NCI-H2081 (cell line): ENCODE measurements at regions not wholly inside any gene's neighbourhood (a gene's known extent, or its start where the extent isn't known, plus 50 kb on each side); places are given as distances from the start of the nearest gene placed in this dataset.

Experiments used
- DNase-seq, 2 experiments: peaks; one replicate each; lab custom pipeline; 2025; lab: John Stamatoyannopoulos, UW

DNA sequence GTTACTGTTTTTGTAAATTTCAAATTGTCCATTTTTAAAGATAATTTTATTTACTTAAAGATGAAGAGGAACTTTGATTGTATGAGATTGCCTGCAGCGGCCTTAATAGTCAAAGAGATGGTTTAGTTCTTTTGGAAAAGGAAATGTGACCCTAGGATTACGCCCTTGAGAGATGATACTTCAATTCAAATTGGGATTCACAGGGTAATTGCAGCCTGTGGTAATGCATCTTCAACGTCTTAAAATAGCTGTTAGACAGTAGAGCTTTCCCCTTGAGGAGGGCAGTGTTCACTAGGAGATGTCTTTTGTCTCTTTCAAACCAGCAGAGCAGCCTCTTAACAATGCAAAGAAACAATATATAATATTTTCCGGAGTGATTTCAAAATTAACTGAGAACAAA lies 127.1 kb downstream of the TAF11L14 start:
- peak in 1 of 2 experiments; percentile 33 for DNase-seq

DNA sequence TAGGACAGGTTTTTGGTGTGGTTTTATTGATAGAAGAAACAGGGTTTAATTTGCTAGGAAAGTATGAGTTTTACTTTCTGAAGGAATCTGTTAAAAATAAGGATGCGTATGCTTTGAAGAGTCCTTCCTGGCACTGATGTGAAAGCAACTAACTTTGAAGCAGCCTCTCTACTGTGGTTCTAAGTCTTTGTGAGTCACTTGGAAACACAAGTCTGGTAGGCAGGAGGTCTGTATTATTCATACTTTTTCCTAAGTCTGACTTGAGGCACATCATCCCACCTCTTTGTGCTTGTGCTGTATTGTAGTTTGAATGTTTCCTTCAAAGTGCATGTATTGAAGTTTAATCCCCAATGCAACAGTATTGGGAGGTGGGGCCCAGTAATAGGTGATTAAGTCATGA lies 129.0 kb downstream of the TAF11L14 start:
- no peak for DNase-seq

DNA sequence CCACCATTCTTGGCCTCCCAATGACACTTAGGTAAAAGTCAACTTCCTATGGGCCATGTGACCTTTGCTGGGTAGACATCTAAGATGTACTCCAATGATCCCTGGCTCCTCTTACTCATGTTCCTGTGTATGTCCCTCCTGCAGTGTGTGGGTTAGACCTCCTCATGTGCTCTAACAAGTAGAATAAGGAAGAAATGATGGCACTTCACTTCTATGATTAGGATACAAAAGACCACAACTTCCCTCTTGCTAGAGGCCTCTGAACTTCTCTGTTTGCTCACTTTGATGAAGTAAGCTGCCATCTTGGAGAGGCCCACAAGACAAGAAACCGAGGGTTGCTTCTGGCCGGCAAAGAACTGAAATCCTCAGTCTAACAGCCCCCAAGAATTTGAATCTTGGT lies 131.8 kb downstream of the TAF11L14 start:
- no peak for DNase-seq

DNA sequence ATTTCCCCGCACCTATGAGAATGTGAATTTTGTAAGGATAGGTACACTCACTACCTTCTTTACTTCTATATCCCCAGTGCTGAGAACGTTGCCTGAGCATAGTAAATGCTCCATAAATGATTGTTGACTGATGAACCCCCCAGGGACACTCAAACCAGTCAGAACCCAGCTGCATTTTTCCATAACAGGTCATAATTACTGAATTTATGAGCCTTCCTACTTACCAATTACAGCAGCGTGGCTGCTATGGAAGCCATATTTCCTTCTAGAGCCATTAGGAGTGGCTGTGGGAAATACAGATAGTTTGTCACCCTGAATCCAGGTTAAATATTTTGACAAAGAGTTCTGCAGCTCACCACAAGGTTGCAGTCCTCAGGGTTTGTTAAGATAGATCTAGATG lies 135.0 kb downstream of the TAF11L14 start:
- DNase-seq: peak; percentile 10 to 59

DNA sequence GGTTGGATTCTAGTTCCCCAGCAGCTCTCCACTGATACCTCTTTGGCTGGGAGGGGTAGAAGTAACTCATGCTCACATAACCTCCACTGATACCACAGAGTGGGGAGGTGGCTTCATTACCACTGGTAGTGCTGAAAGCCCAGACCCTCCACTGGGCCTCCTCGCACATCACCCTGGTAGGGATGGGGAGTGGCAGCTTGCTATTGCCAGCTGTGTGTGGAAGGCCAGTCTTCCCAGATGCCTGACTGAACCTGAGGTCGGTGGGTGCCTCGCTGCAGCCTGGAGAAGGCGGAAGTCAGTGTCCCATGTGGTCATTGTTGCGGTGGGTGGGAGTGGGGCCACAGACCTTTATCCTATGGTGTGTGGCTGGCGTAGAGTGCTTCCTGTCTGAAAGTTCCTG lies 138.0 kb downstream of the TAF11L14 start:
- DNase-seq: no peak

DNA sequence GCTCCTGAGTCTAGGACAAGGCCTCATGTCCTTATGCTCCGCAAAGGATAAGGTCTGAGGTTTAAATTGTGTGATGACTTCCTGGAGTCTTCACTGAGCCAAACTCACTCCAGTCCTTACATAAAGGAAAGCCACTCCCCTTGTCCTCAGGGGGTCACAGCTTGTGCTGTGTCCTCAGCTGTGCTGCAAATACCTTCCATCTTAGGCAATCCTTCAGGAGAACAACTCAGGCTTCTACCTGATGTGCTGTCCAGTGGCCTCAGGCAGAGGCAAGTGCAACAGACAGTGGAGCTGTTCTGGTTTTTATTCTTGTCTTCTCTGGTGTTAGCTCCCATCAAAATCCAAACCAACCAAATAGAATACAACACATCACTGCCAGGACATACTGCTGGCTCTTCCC lies 151.5 kb downstream of the TAF11L14 start:
- DNase-seq: peak in 1 of 2 experiments; percentile 28

DNA sequence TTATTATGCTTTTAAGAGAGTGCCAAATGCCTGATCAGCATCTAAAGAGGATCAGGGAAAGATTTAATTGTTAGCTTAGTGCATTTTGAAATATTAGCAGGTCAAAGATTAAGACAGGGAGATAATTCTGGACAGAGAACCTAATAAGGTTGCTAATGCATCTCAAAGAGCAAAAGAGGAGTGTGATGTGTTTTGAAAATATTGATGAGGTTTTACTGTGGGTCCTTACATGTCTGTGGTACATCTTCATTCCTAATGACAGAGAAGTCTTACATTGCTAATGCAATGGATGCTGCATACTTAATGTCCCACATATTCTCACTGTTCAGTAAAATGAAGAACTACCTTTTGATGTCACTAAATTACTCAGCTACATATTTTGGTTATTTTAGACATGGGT lies 154.1 kb downstream of the TAF11L14 start:
- no peak for DNase-seq

DNA sequence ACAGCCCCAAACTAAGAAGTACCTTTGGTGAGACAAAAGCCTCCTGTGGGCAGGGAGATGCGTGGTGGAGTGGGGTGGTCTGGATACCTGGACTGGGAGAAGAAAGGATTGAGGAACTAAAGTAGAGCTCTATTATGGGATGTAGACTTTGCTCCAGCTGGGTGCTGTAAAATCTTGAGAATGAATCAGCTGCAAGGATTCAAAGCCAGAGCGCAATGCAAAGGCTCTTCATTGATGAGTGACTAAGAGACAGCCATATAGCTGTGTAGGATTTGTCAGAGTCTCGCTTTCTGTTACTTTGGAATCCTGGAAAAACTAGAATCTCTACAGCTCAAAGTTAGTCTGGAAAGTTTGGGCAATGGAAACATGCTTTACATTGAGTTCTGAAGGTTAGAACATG lies 159.9 kb downstream of the TAF11L14 start:
- no peak for DNase-seq

DNA sequence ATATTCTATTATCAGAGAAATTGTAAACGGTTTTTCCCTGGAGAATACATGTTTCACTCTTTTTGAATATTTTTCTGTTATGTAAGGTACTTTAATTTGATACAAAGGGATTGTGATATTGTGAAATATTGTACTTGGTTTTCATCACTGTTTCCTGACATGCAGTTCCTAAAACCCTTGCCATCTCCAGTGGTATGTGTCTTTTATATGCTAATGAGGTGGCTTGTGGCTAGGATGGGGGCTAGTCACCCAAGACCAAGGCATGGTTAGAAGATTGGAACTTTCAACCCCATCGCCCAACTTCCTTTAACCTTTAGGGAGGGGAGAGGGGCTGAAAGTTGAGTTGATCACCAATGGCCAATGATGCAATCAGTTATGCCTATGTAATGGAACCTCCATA lies 160.6 kb downstream of the TAF11L14 start:
- DNase-seq: no peak

DNA sequence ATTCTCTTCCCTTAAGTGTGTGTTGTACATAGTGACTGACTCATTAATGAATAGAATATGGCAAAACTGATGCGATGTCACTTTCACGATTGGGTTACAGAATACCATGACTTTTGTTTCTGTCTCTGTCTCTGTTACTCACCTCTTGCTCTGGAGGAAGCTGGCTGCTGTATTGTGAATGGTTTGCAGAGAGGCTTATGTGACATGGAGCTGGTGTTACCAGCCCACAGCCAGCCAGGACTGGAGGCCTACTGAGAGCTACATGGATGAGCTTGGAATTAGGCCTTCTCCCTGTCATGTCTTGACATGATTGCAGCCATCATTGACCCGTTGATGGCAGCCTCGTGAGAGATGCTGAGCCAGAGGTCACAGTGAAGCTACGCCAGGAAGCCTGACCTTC lies 161.9 kb downstream of the TAF11L14 start:
- DNase-seq: no peak

DNA sequence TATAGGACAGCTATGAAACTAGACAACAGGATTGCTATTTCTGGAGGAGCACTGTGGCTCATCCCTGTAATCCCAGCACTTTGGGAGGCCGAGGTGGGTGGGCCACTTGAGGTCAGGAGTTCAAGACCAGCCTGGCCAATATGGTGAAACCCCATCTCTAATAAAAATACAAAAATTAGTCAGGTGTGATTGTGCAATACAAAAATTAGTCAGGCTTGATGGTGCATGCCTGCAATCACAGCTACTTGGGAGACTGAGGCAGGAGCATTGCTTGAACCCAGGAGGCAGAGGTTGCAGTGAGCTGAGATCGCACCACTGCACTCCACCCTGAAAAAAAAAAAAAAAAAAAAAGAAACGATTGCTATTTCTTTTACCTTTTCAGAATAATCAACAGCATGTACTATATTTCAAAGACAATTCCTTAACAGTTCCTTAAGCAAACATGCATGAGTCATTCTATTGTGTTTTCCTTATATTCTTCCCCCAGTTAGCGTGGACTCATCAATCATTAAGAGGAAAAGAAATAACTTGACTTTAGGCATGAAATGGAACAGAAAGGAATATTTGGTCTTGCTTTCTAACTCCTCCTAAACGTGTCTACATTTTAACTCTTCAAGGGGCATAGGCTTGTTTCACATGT lies 162.6 kb downstream of the TAF11L14 start:
- DNase-seq: no peak

DNA sequence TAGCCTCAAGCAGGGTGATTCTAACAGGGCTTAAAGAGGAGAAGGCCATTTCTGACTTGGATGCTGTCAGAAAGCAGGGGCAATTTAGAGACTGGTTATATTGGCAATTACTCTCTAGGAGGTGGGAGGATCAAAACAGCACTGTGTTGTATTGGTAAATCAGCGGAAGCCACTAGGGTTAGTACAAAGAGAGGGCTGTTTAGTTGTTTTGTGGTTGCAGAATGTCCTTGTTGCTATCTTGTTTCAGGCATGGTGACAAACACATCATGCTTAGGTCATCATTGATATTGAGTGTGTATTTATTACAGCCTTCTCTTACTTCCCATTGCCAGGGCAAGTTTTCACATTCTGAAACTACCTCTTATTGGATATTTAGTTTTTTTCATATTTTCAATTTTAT lies 165.3 kb downstream of the TAF11L14 start:
- no peak for DNase-seq

DNA sequence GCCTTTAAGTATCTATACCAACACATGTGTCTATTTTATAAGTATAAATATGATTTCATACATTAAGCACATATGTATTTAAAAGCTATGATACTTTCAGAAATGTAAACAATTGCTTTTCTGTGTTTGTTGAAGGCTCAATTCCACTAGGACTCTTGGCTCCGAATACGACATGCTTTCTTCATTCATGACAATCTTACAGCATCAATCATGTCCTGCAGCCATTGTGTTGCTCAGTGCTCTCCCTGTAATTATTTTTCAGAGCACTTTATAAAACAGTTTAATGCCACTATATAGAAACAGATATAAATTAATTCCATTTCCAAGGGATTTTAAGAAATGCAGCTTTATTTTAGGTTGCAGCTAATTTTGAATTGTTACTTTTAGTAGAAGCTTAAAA lies 167.3 kb downstream of the TAF11L14 start:
- DNase-seq: peak; percentile 60 to 90

DNA sequence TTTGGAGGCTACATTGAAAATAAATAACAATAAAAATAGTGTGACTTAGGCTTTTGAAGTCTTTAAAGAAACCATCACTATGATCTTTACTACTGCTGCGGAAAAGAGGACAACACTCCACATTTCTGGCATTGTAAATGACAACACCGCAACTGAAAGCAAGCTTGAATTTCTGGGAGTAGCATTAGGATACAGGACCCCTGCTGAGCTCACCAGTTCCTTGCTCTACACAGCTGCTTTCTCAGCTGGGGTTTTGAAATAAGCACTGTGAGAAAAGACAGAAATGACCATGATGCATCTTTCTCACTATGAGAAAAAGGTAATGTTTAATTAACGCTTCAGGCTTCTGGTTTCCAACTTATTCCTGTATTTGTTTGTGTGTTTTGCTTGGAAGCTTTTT lies 168.0 kb downstream of the TAF11L14 start:
- peak; percentile 70 to 86 for DNase-seq

DNA sequence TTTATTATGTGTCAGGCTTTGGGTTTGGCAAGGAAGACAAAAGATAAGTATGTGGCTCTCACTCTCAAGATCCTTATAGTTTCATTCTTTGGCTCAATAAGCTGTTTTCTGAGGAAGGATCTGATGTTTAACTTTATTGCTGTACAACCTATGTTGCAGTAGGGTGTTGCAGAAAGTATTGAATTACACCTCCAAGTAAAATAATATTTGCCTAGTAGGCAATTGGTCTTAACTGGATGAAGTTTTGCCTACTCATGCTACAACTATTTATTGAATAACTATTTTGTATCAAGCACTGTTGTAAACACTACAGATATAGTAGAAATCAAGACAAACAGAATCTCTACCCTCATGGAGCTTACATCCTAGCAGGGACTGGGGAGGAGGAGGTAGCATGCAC lies 169.7 kb downstream of the TAF11L14 start:
- DNase-seq: no peak

DNA sequence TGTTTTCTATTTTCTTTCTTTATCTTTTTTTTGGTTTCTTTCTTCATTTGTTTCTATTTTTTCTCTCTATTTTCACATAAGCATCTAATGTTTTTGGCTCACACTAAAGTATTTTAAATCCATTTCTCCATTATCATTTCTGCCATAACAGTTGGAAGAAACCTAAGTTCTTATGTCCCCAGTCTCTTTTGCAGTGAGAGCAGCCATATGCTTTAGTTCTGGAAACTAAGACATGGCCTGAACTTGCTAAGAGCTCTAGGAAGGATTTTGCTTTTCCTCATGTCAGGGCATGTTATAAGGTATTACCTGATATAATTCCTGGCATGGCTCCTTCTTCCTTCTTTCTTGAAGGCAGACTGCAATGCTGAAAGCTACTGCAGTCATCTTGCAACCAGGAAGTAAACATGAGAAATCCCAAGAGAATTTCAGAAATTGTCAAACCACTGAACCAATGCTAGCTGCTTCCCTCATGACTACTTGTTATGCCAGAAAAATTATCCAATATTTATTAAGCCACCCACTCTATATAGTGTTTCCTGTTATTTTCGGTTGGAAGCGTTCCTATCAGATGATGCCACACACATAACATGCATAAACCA lies 171.1 kb downstream of the TAF11L14 start:
- no peak for DNase-seq

DNA sequence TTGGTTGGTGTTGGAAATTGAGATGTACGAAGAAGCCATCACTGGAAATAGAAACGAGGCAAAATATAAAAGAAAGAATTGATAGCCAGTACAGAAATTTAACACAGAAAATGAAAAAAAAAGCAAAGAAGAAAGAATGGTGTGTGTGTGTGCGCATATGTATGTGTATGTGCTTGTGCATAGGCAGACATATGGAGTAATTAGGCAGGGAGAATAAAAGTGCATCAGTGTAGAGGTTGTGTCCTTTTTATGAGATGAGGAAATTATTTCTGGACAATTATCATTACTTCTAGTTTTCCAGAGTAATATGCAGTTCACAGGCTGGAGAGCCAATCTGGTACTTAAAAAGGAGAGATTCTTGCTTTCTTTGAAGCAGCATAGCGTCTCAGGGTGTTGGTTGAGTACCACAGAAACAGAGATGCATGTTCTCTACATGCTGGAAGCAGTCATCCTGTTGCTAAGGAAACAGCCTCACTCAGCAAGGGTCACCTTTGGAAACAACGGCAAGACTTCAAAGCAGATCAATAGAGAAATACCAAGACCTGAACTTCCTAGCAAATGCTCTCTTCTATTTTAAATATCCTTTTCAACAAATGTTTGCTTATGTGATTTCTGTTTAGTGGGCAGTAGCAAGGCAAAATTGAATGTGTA lies 172.7 kb downstream of the TAF11L14 start:
- DNase-seq: no peak

DNA sequence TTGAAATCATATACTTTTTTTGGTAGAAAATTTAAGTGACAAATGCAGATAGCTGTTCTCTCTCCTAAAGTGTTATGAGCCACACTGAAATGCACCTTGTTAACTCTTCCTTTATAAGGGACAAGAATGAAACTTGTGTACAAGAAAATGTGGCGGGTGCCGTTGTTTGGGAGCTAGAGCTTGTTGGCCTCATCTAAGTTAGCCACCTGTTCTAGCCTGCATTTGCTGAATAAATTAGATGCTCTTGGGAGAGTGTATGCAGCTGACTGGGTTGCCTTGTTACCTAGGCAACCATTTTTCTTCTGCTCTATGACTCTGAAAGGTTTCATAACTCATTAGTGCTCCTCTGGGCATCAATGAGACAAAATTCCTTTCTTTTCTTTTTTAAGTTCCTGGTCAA lies 174.3 kb downstream of the TAF11L14 start:
- peak in 1 of 2 experiments; percentile 55 for DNase-seq

DNA sequence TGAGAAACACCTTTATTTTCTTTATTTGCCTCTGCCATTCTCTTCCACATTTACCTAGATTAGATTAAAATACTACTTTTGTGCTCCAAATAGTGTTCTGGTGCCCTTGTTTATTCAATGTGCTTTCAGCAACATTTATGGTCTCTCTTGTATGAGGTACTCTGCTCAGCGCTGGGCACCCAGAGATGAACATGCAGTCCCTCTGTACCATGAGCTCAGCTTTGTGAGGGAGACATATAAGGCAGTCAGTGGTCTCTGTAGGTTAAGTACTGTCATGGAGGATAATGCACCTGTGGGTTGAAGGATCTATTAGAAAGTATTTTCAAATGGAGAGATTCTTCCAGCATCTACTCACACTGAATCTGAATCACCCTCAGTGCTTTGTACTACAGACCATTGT lies 176.5 kb downstream of the TAF11L14 start:
- DNase-seq: no peak

DNA sequence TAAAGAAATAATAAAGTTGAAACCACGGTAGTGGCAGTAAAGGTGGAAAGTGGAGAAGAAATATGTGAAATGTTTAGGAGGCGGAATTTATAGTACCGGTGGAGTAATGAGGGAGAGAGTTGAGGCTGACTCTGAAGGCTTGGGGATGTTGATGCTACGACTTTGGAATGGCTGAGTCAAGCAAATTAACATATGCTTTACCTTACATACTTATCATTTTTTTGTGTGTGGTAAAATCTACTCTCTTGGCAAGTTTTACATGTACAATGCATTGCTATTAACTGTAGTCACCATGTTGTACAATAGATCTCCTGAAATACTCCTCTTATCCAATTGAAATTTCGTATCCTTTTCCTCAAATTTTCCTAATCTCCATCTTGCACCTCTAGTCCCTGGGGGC lies 179.0 kb downstream of the TAF11L14 start:
- DNase-seq: no peak

DNA sequence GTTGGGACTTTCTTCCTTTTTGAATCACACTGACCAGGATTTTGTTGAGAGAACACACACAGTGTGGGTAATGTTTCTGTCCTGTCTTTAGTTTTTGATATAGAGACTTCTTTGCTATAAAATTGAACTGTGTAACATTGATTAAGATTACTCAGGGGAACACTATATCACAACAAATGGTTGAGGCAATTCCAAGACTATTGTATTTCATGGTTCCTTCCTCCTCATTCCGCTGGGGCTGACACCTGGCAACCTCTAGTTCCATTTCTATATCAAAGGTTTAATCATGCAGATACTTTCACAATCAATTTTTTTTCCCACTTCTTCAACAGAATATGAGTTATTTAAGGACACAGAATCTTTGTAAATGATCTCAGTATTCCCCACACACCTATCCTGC lies 182.2 kb downstream of the TAF11L14 start:
- no peak for DNase-seq

DNA sequence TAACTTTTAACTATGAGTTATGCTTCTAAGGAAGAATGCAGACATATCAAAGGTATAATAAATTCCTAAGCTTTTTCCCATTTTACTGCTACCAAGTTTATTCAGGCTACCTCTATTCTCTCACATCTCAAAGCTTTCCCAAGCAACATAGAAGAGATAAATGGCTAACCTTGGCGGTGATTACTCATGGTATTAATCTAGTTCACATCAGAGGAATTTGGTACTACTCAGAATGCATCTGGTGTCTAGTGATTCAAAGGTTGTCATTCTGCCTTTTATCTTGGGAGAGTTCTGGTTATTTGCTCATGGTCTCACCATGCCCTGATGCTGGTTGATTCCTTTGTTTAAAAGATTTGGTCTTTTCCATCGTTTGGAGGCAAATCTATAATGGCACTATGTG lies 182.7 kb downstream of the TAF11L14 start:
- no peak for DNase-seq

DNA sequence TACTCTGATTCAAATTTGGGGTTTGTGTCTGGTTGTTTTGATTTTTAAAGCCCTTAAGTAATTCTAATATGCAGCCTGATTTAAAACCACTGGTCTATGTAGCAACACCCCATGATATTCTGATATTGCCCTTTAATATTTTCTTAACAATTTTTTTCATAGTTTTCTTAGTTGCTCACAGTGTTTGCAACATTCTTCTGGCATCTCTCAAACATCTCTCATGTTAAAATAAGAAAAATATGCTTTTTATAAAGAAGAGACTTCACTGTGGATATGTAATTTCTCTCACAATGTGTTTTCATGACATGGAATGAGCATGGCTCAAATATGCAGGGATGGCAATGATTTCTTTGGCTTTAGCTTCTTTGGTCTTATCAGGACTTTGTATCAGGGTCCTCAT lies 183.7 kb downstream of the TAF11L14 start:
- DNase-seq: no peak

DNA sequence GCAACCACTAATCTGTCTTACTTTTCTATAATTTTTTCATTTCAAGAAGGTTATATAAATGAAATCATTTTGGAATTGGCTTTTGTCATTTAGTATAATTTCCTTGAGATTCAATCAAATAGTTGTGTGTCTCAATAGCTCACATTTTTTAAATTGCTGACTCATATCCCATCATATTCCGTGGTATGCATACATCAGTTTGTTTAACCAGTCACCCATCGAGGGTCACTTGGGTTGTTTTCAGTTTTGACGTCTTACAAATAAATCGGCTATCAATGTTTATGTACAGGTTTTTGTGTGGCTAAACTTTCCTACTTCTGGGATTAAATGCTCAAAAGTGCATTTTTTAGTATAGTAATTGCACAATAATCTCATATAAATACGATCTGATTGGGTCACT lies 185.5 kb downstream of the TAF11L14 start:
- no peak for DNase-seq
